Stomach smooth muscle (tissue), 2 donors: ENCODE measurements at regions not wholly inside any gene's neighbourhood (a gene's known extent, or its start where the extent isn't known, plus 50 kb on each side); places are given as distances from the start of the nearest gene placed in this dataset.

ENCODE experiments used
- H3K27ac ChIP-seq: one replicate; pipeline ENCODE4 v1.7.0; 2013; ENCODE audit warnings: mild to moderate bottlenecking, low read length, inconsistent platforms
- H3K27me3 ChIP-seq, 2 donors: one replicate each; pipeline ENCODE4 v1.7.0; 2013; ENCODE audit warnings: low read length in 2 of 2; ENCODE audit not compliant: insufficient read depth in 2 of 2, control insufficient read depth in 1 of 2
- H3K36me3 ChIP-seq, 2 donors: one replicate each; pipeline ENCODE4 v1.7.0; 2013; ENCODE audit warnings: low read length in 2 of 2; ENCODE audit not compliant: control insufficient read depth in 2 of 2, insufficient read depth in 2 of 2
- H3K4me1 ChIP-seq: one replicate; pipeline ENCODE4 v1.7.0; 2013; ENCODE audit warnings: low read length; ENCODE audit not compliant: control insufficient read depth, insufficient read depth
- H3K4me3 ChIP-seq, 2 donors: one replicate each; pipeline ENCODE4 v1.7.0; 2013; ENCODE audit warnings: low read length in 2 of 2
- H3K9ac ChIP-seq, 2 donors: one replicate each; pipeline ENCODE4 v1.7.0; 2013; ENCODE audit warnings: low read length in 2 of 2, mild to moderate bottlenecking in 1 of 2
- H3K9me3 ChIP-seq, 2 donors: one replicate each; pipeline ENCODE4 v1.7.0; 2013; ENCODE audit warnings: low read length in 2 of 2; ENCODE audit not compliant: control insufficient read depth in 2 of 2
- donor health status: healthy.
- donor health status: Pancreatic carcinoma.

DNA sequence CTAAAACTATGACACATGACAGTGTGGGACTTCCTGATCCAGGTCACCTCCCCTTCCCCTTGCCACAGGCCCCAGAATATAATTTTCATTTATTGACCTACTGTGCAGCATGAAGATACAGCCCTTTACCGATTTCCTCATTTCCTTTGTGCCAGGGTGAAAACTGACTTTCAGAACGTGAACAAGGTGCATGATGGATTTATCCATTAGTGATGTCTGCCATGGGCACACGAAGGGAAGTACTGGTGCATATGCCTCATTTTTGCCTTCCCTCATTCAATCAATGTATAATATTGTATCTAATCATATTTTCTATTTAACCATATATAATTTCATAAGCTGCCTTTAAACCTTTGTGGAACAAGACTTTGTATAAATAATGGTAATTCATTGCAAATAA is 144.4 kb upstream of the WNT4 start:
- Histone ChIP-seq H3K9ac (no peak overlapping the region), H3K4me1 (no peaks in the 10 kb centered on the region), H3K36me3 (no peaks in the 10 kb centered on the region), H3K4me3 (no peak overlapping the region), H3K27ac (no peak overlapping the region), H3K9me3 (no peaks in the 10 kb centered on the region), H3K27me3 (peaks cover 0 to 16% of the 10 kb centered on the region in 2 donors)

DNA sequence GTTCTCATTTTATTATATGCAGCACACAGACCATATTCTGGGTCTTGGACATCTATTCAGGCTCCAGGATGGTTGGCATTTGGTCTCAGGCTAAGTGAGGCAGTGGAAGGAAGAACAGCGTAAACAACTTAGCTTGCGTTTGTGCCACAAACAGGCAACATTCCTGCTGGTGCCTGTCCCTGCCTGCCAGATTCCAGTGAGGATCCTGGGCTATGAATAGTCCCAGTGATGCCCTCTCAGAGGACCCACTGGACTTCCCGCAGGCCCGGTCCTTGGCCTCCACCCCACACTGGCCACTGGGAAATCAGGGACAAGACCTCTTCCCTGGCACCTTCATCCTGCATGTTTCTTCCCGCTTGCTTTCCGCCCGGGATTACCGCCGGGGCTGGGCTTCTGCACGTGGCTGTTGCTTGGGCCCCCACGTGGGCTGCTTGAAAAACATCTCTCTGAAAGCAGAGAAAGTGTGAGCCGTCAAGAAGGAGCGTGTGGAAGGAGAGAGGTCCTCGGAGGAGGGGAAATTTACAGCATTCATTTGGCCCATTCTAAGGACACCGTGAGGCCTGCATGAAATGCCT is 145.1 kb upstream of the WNT4 start:
- Histone ChIP-seq H3K27me3 (peaks cover 0 to 19% of the 10 kb centered on the region in 2 donors), H3K27ac (no peak overlapping the region), H3K4me1 (no peaks in the 10 kb centered on the region), H3K36me3 (no peaks in the 10 kb centered on the region), H3K4me3 (no peak overlapping the region), H3K9me3 (no peaks in the 10 kb centered on the region), H3K9ac (no peak overlapping the region)

DNA sequence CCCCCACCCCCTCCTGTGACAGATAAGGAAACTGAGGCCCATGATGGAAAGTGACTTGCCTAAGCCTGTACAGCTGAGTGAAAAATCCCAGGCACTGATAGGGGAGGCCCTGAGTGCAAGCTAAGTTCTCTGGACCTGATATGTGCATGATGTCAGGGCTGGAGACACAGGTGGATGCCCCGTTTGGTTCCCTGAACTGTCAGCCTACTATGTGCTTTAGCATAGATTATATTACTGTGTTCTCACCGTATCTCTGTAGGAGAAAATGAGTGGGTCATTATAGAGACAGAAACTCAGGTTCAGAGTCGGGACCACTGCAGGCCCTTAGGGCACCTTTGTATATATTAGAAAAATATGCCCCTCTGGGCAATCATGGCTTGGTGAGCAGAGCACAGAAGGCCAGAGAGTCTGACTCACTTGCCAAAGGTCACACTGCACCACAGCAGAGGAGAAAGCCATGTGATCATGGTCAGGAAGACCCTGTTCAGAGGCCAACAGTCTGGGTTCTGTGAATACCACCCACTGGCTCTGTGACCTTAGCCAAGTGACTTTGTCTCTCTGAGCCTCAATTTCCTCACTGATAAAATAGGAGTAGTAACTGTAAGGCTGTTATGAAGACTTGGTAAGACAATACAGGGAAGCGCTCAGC is 145.8 kb upstream of the WNT4 start:
- H3K27me3 ChIP-seq, result peaks cover 0 to 13% of the 10 kb centered on the region in 2 donors
- no peaks in the 10 kb centered on the region for H3K9me3 ChIP-seq
- H3K36me3 ChIP-seq, result no peaks in the 10 kb centered on the region
- H3K27ac ChIP-seq, result no peak overlapping the region
- H3K9ac ChIP-seq, result no peak overlapping the region
- no peak overlapping the region for H3K4me3 ChIP-seq
- no peaks in the 10 kb centered on the region for H3K4me1 ChIP-seq

DNA sequence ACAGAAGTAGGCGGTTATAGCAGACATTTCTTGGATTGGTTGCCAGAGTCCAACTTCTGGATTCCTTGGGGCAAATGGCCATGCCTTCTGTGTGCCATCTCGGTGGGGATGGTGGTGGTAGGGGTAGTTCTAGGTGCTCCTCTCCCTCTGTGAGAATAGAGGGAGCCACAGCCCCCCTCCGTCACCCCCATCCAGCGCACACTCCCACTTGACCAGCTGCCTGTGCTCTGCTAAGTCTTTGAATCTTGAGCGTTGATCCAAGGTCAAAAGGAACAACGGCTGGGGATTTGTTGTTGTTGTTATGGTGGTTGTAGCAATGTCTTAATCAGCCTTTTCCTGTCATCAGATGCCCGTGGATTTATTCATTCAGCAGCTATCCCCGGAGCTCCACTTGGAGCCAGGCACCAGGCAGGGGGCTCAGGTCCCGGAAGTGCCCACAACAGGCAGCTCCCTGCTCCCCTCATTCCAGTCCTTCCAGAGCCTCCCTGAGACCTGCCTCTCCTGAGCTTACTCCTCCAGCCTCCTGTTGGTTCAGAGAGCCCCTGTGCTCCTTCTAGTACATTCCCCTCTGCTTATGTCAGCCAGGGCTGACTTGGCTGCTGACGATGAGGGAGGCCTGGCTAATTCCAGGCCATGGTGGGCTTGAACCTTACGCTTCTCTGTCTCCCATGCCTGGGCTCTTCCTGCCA is 146.6 kb upstream of the WNT4 start:
- H3K27me3 ChIP-seq, result peaks cover 0 to 13% of the 10 kb centered on the region in 2 donors
- no peak overlapping the region for H3K9ac ChIP-seq
- no peaks in the 10 kb centered on the region for H3K4me1 ChIP-seq
- H3K9me3 ChIP-seq, result peaks cover 3% of the 10 kb centered on the region in 2 donors
- no peak overlapping the region for H3K4me3 ChIP-seq
- no peak overlapping the region for H3K27ac ChIP-seq
- H3K36me3 ChIP-seq, result no peaks in the 10 kb centered on the region

DNA sequence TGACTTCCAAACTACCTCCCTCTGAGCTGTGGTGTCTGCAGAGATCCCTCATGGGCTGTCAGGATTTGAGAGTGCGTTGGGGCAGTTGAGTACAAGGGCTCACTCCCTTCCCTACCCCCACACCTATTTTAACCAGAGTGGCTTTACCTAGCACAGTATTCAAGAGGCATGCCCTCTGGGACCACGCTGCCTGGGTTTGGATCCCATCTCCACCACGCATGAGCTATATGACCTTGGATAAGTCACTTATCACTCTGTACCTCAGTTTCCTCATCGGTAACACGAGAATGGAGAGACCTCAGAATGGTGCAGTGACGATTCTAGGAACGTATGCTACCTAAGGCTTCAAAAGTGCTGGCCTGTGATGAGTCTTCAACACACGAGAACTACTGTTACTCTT is 147.3 kb upstream of the WNT4 start:
- Histone ChIP-seq H3K36me3 (no peaks in the 10 kb centered on the region), H3K27ac (no peak overlapping the region), H3K4me3 (no peak overlapping the region), H3K27me3 (peaks cover 0 to 15% of the 10 kb centered on the region in 2 donors), H3K4me1 (no peaks in the 10 kb centered on the region), H3K9ac (no peak overlapping the region), H3K9me3 (peaks cover 3% of the 10 kb centered on the region in 2 donors)

DNA sequence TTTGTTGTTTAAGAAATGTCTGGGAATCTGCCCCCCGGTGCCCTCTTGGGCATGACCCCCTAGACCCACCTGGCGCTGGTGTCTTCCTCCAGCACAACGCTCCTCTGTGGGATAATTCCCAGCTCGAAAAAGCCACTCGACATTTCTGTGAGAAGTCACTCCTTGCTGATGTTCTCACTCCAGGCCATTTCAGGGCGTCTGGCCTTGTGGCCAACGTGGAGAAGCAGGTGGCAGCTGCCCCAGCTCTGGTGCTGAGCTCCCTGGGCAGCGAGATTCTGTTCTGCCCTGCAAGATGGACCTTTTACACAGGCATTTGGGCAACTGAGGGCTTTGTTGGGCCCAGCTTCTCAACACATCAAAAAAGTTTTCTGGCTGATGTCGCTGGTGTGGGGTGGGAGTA is 147.7 kb upstream of the WNT4 start:
- Histone ChIP-seq H3K4me3 (no peak overlapping the region), H3K27ac (no peak overlapping the region), H3K36me3 (no peaks in the 10 kb centered on the region), H3K9ac (no peak overlapping the region), H3K27me3 (peaks cover 1 to 15% of the 10 kb centered on the region in 2 donors), H3K4me1 (no peaks in the 10 kb centered on the region), H3K9me3 (peaks cover 3% of the 10 kb centered on the region in 2 donors)

DNA sequence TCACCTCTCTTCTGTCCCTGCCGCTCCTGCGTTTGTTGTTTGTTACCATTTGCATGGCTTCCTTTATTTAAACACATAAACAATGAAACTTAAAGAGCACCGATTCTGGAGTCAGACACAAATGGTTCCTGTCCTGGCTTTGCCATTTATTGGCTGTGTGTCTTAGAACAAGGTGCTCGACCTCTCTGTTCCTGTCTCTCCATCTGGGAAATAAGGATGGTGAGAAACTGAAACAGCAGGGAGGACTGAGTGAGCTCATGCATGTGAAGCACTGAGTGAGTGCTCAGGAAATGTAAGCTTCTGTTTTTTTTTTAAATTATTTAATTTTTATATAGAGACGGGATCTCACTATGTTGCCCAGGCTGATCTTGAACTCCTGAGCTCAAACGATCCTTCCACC is 148.2 kb upstream of the WNT4 start:
- Histone ChIP-seq H3K4me3 (no peak overlapping the region), H3K27me3 (peaks cover 6 to 17% of the 10 kb centered on the region in 2 donors), H3K9ac (no peak overlapping the region), H3K27ac (no peak overlapping the region), H3K36me3 (no peaks in the 10 kb centered on the region), H3K9me3 (peaks cover 3% of the 10 kb centered on the region in 2 donors), H3K4me1 (no peaks in the 10 kb centered on the region)

DNA sequence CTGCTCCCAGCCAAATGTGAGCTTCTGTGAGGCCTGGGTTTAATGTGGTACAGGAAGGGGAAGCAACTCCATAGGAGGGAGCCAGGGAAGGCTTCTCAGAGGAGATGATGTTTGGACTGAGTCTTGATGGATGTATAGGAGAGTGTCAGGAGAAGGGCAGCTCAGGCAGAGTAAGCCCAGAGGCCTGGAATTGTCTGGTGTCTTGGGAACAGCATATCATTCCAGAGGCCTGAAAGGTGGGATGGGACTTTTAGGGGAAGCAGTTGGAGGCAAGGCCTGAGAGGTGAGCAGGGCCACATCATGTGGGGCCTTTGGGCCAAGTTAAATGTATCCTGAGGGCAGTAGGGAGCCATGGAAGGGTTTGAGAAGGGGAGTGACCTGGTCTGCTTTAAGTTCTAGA is 148.6 kb upstream of the WNT4 start:
- H3K4me1 ChIP-seq, result no peaks in the 10 kb centered on the region

GRCh38 chr1:22292011-22292788 is 149.3 kb upstream of the WNT4 start:
- no peak overlapping the region for H3K4me3 ChIP-seq
- H3K9me3 ChIP-seq, result peaks cover 3% of the 10 kb centered on the region in 2 donors
- no peaks in the 10 kb centered on the region for H3K36me3 ChIP-seq
- H3K4me1 ChIP-seq, result no peaks in the 10 kb centered on the region
- H3K27me3 ChIP-seq, result peaks cover 6 to 18% of the 10 kb centered on the region in 2 donors
- no peak overlapping the region for H3K9ac ChIP-seq
- no peak overlapping the region for H3K27ac ChIP-seq

More for the DNA sequence above, 148.6 kb upstream of the WNT4 start:
- no peaks in the 10 kb centered on the region for H3K36me3 ChIP-seq
- H3K4me3 ChIP-seq, result no peak overlapping the region
- H3K9ac ChIP-seq, result no peak overlapping the region
- peaks cover 3% of the 10 kb centered on the region in 2 donors for H3K9me3 ChIP-seq
- no peak overlapping the region for H3K27ac ChIP-seq
- H3K27me3 ChIP-seq, result peaks cover 6 to 18% of the 10 kb centered on the region in 2 donors

- Histone ChIP-seq H3K27me3 (peaks cover 15 to 19% of the 10 kb centered on the region in 2 donors), H3K4me1 (no peaks in the 10 kb centered on the region), H3K27ac (no peak overlapping the region), H3K9me3 (peaks cover 3% of the 10 kb centered on the region in 2 donors), H3K36me3 (no peaks in the 10 kb centered on the region), H3K4me3 (no peak overlapping the region), H3K9ac (no peak overlapping the region)
Measured at GRCh38 chr1:22295396-22295795, 152.5 kb upstream of the WNT4 start.
